HAP-1 (cell line): ENCODE measurements at regions not wholly inside any gene's neighbourhood (a gene's known extent, or its start where the extent isn't known, plus 50 kb on each side); places are given as distances from the start of the nearest gene placed in this dataset.
"Not testable (repeated sequence)": the region's sequence is repeated elsewhere in the genome, so short reads cannot be mapped to it uniquely, and the experiment has no call there.

Source experiments
- DNase-seq, 2 experiments: peaks; one replicate each; pipeline ENCODE4 v3.0.0-alpha.2; 2016 to 2020; ENCODE audit warnings: low spot score in 2 of 2
- H3K27me3 ChIP-seq: fragments of 250-450 bp; sonication (Bioruptor Pico); 2 replicates; pipeline ENCODE4 v1.5.1; 2020; ENCODE audit warnings: low read depth, mild to moderate bottlenecking, moderate library complexity
- H3K36me3 ChIP-seq: fragments of 250-450 bp; sonication (Bioruptor Pico); replicated peaks from 2 replicates; pipeline ENCODE4 v1.5.1; 2020; ENCODE audit warnings: mild to moderate bottlenecking
- H3K4me1 ChIP-seq: fragments of 250-450 bp; sonication (Bioruptor Pico); 2 replicates; pipeline ENCODE4 v1.5.1; 2020; ENCODE audit warnings: mild to moderate bottlenecking
- H3K4me3 ChIP-seq: fragments of 250-450 bp; sonication (Bioruptor Pico); 2 replicates; pipeline ENCODE4 v1.5.1; 2020; ENCODE audit warnings: mild to moderate bottlenecking, moderate library complexity
- H3K9me3 ChIP-seq: fragments of 250-450 bp; sonication (Bioruptor Pico); 2 replicates; pipeline ENCODE4 v1.5.1; 2020; ENCODE audit warnings: mild to moderate bottlenecking, moderate library complexity
- in situ Hi-C: fragments of 300-500 bp; cut with MboI; formaldehyde crosslinking; loops from 3 replicates; pipeline ENCODE4 v1.14.3; 2020; ENCODE audit warnings: low sequenced_read_pairs, inconsistent platforms, mixed read lengths

GRCh38 chr3:188022902-188023301 is 131.1 kb upstream of the LPP start:
- DNase-seq, H3K4me1 ChIP-seq, H3K4me3 ChIP-seq, H3K27me3 ChIP-seq, H3K36me3 ChIP-seq, H3K9me3 ChIP-seq, in situ Hi-C loops: not testable (repeated sequence)

- H3K9me3 ChIP-seq, result no peaks in the 10 kb centered on the region
- H3K4me1 ChIP-seq, result no peaks in the 10 kb centered on the region
- no peak for DNase-seq
- in situ Hi-C loops, result no loop called here
- H3K4me3 ChIP-seq, result no peak overlapping the region
- H3K36me3 ChIP-seq, result no peaks in the 10 kb centered on the region
- no peaks in the 10 kb centered on the region for H3K27me3 ChIP-seq
These were observed 128.4 kb upstream of the LPP start for GRCh38 chr3:188025555-188025954.

GRCh38 chr3:188026191-188026968 is 127.6 kb upstream of the LPP start:
- Histone ChIP-seq H3K9me3 (no peaks in the 10 kb centered on the region), H3K4me1 (no peaks in the 10 kb centered on the region), H3K36me3 (no peaks in the 10 kb centered on the region), H3K27me3 (no peaks in the 10 kb centered on the region), H3K4me3 (no peak overlapping the region)
- in situ Hi-C loops, result no loop called here
- DNase-seq, result no peak

DNA sequence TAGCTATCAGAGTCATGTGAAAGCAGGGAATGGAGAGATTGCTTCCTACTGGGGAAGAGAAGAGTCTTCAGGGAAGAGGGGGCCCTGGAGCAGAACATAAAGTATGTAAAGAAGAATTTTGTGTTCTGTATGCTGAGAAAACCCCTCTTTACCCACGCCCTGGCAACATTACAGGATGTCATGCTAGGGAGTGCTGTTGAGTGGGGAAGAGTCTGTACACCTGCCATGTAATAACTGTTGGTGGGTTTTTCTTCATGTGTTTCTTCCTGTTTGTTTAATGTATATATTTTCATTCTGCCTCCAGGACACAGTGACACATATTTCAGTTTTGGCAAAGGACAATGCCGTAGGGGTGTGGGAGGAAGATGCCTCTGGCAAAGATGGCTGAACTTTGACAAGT is 122.8 kb upstream of the LPP start:
- Histone ChIP-seq H3K36me3 (no peaks in the 10 kb centered on the region), H3K4me3 (no peak overlapping the region), H3K9me3 (no peaks in the 10 kb centered on the region), H3K27me3 (no peaks in the 10 kb centered on the region), H3K4me1 (no peaks in the 10 kb centered on the region)
- no peak for DNase-seq
- in situ Hi-C loops, result no loop called here

- Histone ChIP-seq H3K4me1 (no peaks in the 10 kb centered on the region), H3K4me3 (no peak overlapping the region), H3K9me3 (no peaks in the 10 kb centered on the region), H3K27me3 (no peaks in the 10 kb centered on the region), H3K36me3 (no peaks in the 10 kb centered on the region)
- no peak for DNase-seq
- in situ Hi-C loops, result no loop called here
These were observed 119.0 kb upstream of the LPP start for GRCh38 chr3:188034989-188035388.

- Histone ChIP-seq H3K4me3 (no peak overlapping the region), H3K9me3 (no peaks in the 10 kb centered on the region), H3K36me3 (no peaks in the 10 kb centered on the region), H3K4me1 (no peaks in the 10 kb centered on the region), H3K27me3 (no peaks in the 10 kb centered on the region)
- DNase-seq, result no peak
- in situ Hi-C loops, result no loop called here
These were observed 117.4 kb upstream of the LPP start for GRCh38 chr3:188036375-188037194.

- H3K36me3 ChIP-seq, result no peaks in the 10 kb centered on the region
- H3K27me3 ChIP-seq, result no peaks in the 10 kb centered on the region
- no peaks in the 10 kb centered on the region for H3K9me3 ChIP-seq
- no peaks in the 10 kb centered on the region for H3K4me1 ChIP-seq
- H3K4me3 ChIP-seq, result no peak overlapping the region
- no peak for DNase-seq
- in situ Hi-C loops, result no loop called here
These were observed 116.7 kb upstream of the LPP start for GRCh38 chr3:188037195-188037718.

- H3K27me3 ChIP-seq, result no peaks in the 10 kb centered on the region
- no peaks in the 10 kb centered on the region for H3K36me3 ChIP-seq
- no peak overlapping the region for H3K4me3 ChIP-seq
- no peaks in the 10 kb centered on the region for H3K9me3 ChIP-seq
- H3K4me1 ChIP-seq, result no peaks in the 10 kb centered on the region
- in situ Hi-C loops, result no loop called here
- DNase-seq, result no peak
These were observed 115.9 kb upstream of the LPP start for GRCh38 chr3:188037965-188038581.

- Histone ChIP-seq H3K36me3 (no peaks in the 10 kb centered on the region), H3K9me3 (no peaks in the 10 kb centered on the region), H3K4me1 (no peaks in the 10 kb centered on the region), H3K4me3 (no peak overlapping the region), H3K27me3 (no peaks in the 10 kb centered on the region)
- no peak for DNase-seq
- in situ Hi-C loops, result no loop called here
These were observed 112.8 kb upstream of the LPP start for GRCh38 chr3:188041193-188041592.

GRCh38 chr3:188041895-188042294 is 112.1 kb upstream of the LPP start:
- Histone ChIP-seq H3K4me1 (no peaks in the 10 kb centered on the region), H3K27me3 (no peaks in the 10 kb centered on the region), H3K4me3 (no peak overlapping the region), H3K9me3 (no peaks in the 10 kb centered on the region), H3K36me3 (no peaks in the 10 kb centered on the region)
- in situ Hi-C loops, result no loop called here
- no peak for DNase-seq

GRCh38 chr3:188042466-188042865 is 111.5 kb upstream of the LPP start:
- in situ Hi-C loops, result no loop called here
- H3K27me3 ChIP-seq, result no peaks in the 10 kb centered on the region; the same call in 1 of the 2 replicates
- no peak overlapping the region for H3K4me3 ChIP-seq
- no peaks in the 10 kb centered on the region for H3K4me1 ChIP-seq
- no peak for DNase-seq
- H3K9me3 ChIP-seq, result no peaks in the 10 kb centered on the region
- no peaks in the 10 kb centered on the region for H3K36me3 ChIP-seq

DNA sequence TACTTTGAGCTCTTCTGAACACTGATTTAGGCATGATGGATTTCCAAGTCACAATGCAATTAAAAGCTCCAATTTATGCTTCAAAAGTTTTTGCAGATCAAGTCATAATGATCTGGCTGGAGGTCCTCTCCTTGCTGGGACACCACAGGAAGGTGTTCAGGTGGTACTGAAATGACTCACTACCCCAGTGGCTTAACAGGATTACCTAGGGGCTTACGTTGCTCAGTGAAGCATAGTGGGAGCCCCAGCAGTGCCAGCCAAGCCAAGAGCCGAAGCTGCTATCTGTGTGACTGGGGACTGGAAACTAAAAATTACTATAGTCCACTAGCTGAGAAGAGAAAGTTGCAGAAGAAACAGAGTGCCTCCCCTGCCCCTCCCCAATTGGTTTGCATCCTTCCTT is 110.1 kb upstream of the LPP start:
- in situ Hi-C loops, result no loop called here
- Histone ChIP-seq H3K27me3 (no peaks in the 10 kb centered on the region; the same call in 1 of the 2 replicates), H3K9me3 (no peaks in the 10 kb centered on the region), H3K4me3 (no peak overlapping the region), H3K36me3 (no peaks in the 10 kb centered on the region), H3K4me1 (no peaks in the 10 kb centered on the region)
- DNase-seq, result no peak

GRCh38 chr3:188046561-188047211 is 107.3 kb upstream of the LPP start:
- H3K36me3 ChIP-seq, result no peaks in the 10 kb centered on the region
- H3K4me3 ChIP-seq, result no peak overlapping the region
- H3K27me3 ChIP-seq, result no peaks in the 10 kb centered on the region; the same call in 1 of the 2 replicates
- H3K9me3 ChIP-seq, result no peaks in the 10 kb centered on the region
- in situ Hi-C loops, result no loop called here
- no peak for DNase-seq
- no peaks in the 10 kb centered on the region for H3K4me1 ChIP-seq
